GM18519 (cell line): ENCODE measurements at regions not wholly inside any gene's neighbourhood (a gene's known extent, or its start where the extent isn't known, plus 50 kb on each side); places are given as distances from the start of the nearest gene placed in this dataset.

Source experiments
- ATAC-seq: cut with Tn5 transposase; IDR thresholded peaks from one replicate; pipeline ENCODE4 v1.9.1; 2021; ENCODE audit warnings: mild to moderate bottlenecking, moderate library complexity; ENCODE audit not compliant: unreplicated experiment, low FRiP score

DNA sequence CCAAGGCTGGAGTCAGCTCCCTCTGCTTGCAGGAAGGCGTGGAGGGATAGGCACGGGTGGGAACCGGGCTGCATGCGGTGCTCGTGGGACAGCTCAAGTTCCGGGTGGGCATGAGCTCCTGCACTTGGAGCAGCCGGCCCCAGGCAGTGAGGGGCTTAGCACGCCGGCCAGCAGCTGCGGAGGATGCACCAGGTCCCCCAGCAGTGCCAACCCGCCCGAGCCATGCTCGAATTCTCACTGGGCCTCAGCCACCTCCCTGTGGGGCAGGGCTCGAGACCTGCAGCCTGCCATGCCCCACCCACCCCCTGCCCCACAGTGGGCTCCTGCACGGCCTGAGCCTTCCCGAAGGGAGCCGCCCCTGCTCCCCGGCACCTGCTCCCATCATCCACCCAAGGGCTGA, 1501.8 kb downstream of the AACS start:
- ATAC-seq, result no peak

DNA sequence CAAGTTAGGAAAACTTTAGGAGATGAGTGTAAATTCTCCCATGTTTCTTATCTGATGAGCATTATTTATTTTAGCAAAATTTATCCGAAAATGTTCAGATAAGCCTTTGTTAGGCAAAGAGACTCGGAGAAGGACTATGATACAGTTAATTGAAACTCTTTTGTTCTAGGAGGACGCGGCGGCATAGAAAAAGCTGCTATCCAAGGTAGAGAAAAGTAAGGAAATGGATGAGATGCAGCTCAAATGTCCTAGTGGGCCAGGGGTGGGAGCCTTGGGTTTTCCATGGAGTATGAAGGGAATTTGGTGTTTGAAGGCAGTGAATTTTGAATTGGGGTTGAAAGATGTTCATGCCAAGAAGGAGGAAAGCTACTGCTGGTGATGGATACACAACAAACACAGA, 1504.5 kb downstream of the AACS start:
- no peak for ATAC-seq

DNA sequence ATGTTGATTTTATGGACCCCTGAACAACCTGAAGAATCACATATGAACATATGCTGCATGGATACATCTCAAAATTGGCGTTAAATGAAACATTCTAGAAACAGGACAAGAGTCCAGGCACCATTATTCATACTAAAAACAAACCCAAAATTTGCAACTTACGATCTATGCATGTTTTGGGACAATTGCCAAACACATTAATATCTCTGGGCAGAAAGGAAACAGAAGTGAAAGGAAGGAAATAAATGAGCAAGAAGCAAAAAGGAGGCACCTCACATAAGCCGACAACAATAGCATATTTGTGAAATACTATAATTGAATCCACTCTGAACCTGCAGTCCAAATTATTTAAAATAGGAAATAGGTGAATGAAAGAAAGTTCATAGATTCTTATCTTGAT, 1505.3 kb downstream of the AACS start:
- no peak for ATAC-seq

- ATAC-seq, result no peak
Measured at GRCh38 chr12:126572170-126572569, 1506.9 kb downstream of the AACS start.

GRCh38 chr12:126581655-126582054, 1516.4 kb downstream of the AACS start:
- no peak for ATAC-seq

GRCh38 chr12:126582231-126582630, 1517.0 kb downstream of the AACS start:
- no peak for ATAC-seq

- ATAC-seq, result no peak
Measured at GRCh38 chr12:126588586-126589249, 1523.5 kb downstream of the AACS start.

DNA sequence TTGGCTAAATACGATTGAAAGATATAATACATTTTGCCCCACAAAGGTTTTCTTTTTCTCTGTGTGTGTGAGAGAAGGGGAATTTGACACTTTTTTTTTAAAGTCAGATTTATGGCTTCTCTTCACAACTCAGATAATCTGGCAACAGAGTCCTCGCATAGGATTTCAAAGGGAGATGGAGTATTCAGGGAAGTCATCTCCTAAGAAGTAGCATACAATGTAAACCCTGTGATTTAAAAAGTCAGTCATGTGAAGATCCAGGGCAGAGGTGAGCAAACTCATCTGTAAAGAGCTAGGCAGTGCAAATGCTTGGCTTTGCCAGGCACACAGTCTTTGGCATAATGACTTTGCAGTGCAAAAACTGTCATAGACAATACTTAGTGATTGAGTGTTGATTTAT, 1526.3 kb downstream of the AACS start:
- no peak for ATAC-seq

GRCh38 chr12:126601184-126602170, 1536.2 kb downstream of the AACS start:
- ATAC-seq, result no peak

- no peak for ATAC-seq
Measured at GRCh38 chr12:126602612-126603011, 1537.4 kb downstream of the AACS start.

- ATAC-seq, result no peak
Measured at GRCh38 chr12:126607157-126607556, 1541.9 kb downstream of the AACS start.

DNA sequence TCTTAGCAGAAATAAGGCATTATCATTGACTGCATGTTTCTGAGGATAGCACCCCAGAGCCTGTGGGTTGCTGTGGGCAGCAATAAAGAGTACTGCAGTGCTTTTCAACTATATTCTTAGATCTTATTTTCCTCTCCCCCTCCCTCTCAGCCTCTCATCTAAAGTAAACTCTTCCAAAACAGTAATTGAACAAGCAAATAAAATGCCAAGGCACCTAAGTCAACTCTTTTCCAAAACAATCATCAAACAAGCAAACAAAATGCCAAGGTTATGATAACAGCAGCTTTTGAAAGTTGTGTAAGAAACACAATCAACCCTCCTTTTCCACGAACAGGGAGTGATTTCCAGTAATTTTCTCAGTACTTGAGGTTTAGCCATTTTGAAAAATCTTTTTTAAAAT, 1542.6 kb downstream of the AACS start:
- no peak for ATAC-seq

- ATAC-seq, result no peak
Measured at GRCh38 chr12:126608607-126609175, 1543.5 kb downstream of the AACS start.

DNA sequence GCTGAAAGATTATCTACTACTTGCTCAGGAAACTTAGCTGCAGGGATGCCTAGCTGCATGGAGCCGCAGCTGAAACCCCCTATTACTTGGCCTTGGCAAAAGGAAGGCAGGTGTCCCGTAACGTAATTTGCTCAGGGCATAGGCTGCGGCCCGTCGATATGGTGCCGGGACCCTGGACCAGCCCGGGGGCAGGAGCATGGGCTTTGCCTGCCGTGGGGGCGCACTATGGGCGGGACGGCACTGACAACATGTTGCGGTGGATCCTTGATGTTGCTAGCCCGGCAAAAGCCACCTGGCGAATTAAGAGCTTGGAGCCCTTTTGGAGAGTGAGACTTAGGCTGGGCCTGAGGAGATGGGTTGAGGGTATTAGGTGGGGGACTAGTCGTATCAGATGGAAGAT, 1551.2 kb downstream of the AACS start:
- no peak for ATAC-seq

DNA sequence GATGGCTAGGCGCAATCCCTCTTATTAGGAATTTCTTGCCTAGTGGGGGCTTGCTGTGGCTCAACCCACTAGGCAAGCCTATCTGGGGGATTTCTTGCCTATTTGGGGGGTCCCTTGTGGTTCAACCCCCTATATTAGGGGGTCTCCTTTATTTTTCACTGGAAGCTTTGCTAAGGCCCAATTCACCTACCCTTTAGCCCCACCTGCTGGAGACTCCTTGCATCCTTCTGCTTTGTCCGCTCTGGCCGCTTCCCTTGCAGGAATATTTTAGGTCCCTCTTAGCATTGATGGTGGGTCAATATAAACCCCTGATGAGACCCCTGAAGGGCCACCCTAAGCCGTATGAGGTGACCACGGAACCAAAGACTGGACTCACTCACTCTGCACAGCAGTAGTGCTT, 1552.1 kb downstream of the AACS start:
- no peak for ATAC-seq

GRCh38 chr12:126627596-126627995, 1562.4 kb downstream of the AACS start:
- no peak for ATAC-seq

DNA sequence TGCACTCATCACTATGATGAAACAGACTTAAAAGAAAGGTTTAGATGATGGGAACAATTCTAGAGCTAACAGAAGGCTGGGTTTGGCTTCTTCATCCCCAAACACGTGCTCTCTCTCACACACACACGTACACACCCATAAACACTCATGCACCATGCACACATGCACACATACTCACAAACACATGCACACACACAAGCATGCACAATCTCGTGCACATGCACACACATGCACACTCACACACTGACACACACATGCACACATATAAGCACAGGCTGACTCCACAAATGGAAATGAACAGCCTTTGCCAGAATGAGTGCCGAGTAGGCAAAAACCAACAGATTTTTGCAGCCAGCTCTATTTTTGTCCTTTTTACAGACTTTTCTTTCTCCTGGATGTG, 1571.6 kb downstream of the AACS start:
- ATAC-seq, result no peak

DNA sequence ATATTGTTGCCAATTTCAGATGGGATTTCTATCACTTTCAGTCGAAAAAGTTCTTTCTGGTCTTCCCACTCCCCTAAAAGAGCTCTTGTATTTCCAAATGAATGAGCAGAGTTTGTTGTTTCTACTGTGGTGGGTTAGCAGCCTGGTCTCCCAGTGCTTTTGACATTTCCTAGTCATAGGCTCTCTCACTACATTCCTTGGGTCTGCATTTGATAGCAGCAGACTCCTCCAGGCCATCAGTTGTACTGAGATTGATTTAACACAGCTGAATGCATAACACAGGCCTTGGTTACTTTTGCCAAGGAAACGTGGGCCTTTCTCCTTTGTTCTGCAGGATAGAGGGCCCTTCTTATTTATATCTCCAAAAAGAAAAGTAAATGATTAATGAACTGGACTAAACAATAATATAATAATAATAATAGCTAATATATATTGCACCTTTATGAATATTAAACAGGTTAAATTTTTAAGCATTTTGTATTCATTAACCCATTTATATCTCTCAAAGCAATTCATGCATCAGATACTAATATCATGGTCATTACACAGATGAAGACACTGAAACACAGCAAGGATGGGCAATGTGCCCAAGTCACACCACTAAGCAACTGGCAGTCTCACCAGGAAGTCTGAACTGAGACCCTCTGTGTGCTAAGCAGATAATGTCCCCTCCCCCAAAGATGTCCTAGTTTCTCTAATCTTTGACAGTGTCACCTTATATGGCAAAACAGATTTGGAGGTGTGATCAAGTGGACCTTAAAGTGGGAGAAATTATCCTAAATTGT, 1579.2 kb downstream of the AACS start:
- ATAC-seq, result no peak

GRCh38 chr12:126648074-126648473, 1582.8 kb downstream of the AACS start:
- no peak for ATAC-seq

DNA sequence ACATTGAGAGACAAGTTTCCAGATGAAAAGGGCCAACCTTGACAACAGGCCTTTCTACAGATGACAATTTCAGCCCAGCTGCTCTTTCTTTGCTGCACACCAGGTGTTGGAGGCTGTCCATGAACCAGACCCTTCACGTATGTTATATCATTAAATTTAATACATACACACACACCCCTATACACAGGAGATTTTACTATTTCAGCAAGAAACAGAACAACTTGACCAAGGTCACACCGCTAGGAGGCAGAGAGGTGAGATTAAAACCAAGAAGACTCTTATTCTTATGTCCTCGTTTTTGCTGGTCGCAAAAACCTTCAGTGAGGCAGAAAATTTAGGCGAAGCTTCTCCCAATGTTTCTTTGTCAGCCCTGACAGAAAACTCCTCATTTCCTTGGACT, 1585.9 kb downstream of the AACS start:
- ATAC-seq, result no peak
